Panc1 (cell line): ENCODE measurements at regions not wholly inside any gene's neighbourhood (a gene's known extent, or its start where the extent isn't known, plus 50 kb on each side); places are given as distances from the start of the nearest gene placed in this dataset.

ENCODE experiments used
- ATAC-seq: fragments of 200-7000 bp; cut with Tn5 transposase; 2 replicates; pipeline ENCODE4 v1.9.1; 2020; ENCODE audit warnings: mild to moderate bottlenecking, moderate library complexity
- BruUV-seq: library from RNA; stranded (reverse); fragments of 400-500 nt; replicated peaks from 2 replicates; lab custom pipeline; 2021; lab: Mats Ljungman, UMichigan
- CTCF ChIA-PET: fragments of 300-600 bp; sonication (Branson Sonifier 250); formaldehyde crosslinking; loops from one replicate; lab custom pipeline; 2022; ENCODE audit warnings: antibody characterized with exemption; lab: Charles Lee
- POLR2A ChIA-PET: fragments of 300-600 bp; sonication (Branson Sonifier 250); formaldehyde crosslinking; loops from one replicate; lab custom pipeline; 2022; ENCODE audit warnings: antibody characterized with exemption; lab: Charles Lee
- DNase-seq: peaks from one replicate; pipeline ENCODE4 v3.0.0-alpha.2; 2010; ENCODE audit warnings: low read depth, low spot score
- H3K27ac ChIP-seq: 2 replicates; pipeline ENCODE4 v1.5.1; 2011; ENCODE audit warnings: mild to moderate bottlenecking, low read length, inconsistent platforms
- H3K27me3 ChIP-seq: fragments of 200-500 bp; sonication (Bioruptor generic); 2 replicates; pipeline ENCODE4 v1.6.0; 2014; ENCODE audit warnings: low read length, inconsistent platforms; ENCODE audit not compliant: control insufficient read depth, insufficient read depth
- H3K36me3 ChIP-seq: fragments of 200-500 bp; sonication (Bioruptor generic); 2 replicates; pipeline ENCODE4 v1.5.1; 2014; ENCODE audit warnings: inconsistent platforms, mild to moderate bottlenecking, low read length, moderate library complexity; ENCODE audit not compliant: control insufficient read depth, insufficient read depth
- H3K4me1 ChIP-seq: 2 replicates; pipeline ENCODE4 v1.5.1; 2011; ENCODE audit warnings: inconsistent platforms, mild to moderate bottlenecking, low read length, moderate library complexity; ENCODE audit not compliant: control insufficient read depth, insufficient read depth
- H3K4me3 ChIP-seq, 2 experiments: 2 replicates each; pipeline ENCODE4 v1.5.1; 2011 to 2012; ENCODE audit warnings: low read depth in 2 of 2, low read length in 2 of 2, mild to moderate bottlenecking in 2 of 2, inconsistent platforms in 1 of 2, moderate library complexity in 1 of 2
- H3K9me3 ChIP-seq: fragments of 200-500 bp; sonication (Bioruptor generic); 2 replicates; pipeline ENCODE4 v1.5.1; 2014; ENCODE audit warnings: low read depth, mild to moderate bottlenecking, inconsistent platforms, low read length, moderate library complexity; ENCODE audit not compliant: control insufficient read depth, insufficient read depth
- CTCF ChIP-seq: fragments of 450-650 bp; IDR thresholded peaks from 2 replicates; pipeline ENCODE4 v1.5.1; 2017; ENCODE audit warnings: mild to moderate bottlenecking
- POLR2AphosphoS5 ChIP-seq: IDR thresholded peaks from 2 replicates; pipeline ENCODE4 v1.6.1; 2012; ENCODE audit warnings: mild to moderate bottlenecking, low read depth, low read length, moderate library complexity
- SIN3A ChIP-seq: IDR thresholded peaks from 2 replicates; pipeline ENCODE4 v1.6.1; 2012; ENCODE audit warnings: low read depth, mild to moderate bottlenecking, low read length, moderate library complexity, borderline replicate concordance; ENCODE audit not compliant: insufficient read depth
- TCF7L2 ChIP-seq: IDR thresholded peaks from 2 replicates; pipeline ENCODE4 v1.6.1; 2011; ENCODE audit warnings: mild to moderate bottlenecking, low read depth, low read length, inconsistent platforms
- in situ Hi-C: cut with HindIII; loops from 2 replicates; pipeline ENCODE4 v1.10.0; 2016; ENCODE audit warnings: low sequenced_read_pairs, low pct_unique_long_range_greater_than_20kb
- intact Hi-C: fragments of 100-400 bp; cut with micrococcal nuclease; formaldehyde crosslinking; loops from one replicate; pipeline ENCODE4 v1.10.0; 2022; ENCODE audit not compliant: unreplicated experiment
- TF ChIP-seq, protein P1 (sequence below), 2 experiments: IDR thresholded peaks; 2 replicates each; pipeline ENCODE4 v1.6.1; 2011 to 2012; ENCODE audit warnings: low read depth in 2 of 2, control low read depth in 1 of 2, low read length in 1 of 2, mild to moderate bottlenecking in 1 of 2, moderate library complexity in 1 of 2; ENCODE audit not compliant: insufficient read depth in 1 of 2

DNA sequence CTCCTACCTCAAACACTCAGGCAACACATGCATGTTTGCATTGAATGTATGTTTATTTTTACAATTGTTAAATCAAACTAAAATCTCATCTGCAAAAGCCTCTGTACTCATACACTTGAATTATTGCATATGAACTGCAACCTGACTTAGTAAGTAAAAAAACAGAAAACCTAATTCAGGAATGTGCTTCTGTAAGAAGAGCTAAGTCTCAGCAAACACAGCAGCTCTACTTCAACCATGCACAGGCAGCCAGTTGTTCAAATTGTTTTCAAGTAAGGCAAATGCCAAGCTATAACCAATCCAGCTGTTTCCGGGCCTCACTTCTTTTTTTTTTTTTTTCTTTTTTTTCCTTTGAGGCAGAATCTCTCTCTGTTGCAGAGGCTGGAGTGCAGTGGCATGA is 93.5 kb upstream of the MALRD1 start:
- Histone ChIP-seq H3K4me1 (no peaks in the 10 kb centered on the region), H3K27ac (no peak overlapping the region), H3K27me3 (no peaks in the 10 kb centered on the region), H3K4me3 (no peak overlapping the region), H3K36me3 (no peaks in the 10 kb centered on the region), H3K9me3 (no peaks in the 10 kb centered on the region)
- in situ Hi-C loops (no loop called here), intact Hi-C loops (no loop called here)
- ChIA-PET CTCF (no interaction called here), POLR2A (no interaction called here)
- ATAC-seq = no peak
- BruUV-seq = no TSS peak
- DNase-seq = no peak
- TF ChIP-seq SIN3A (no peak), CTCF (no peak), TCF7L2 (no peak), POLR2AphosphoS5 (no peak)
- TF ChIP-seq, protein P1, sequence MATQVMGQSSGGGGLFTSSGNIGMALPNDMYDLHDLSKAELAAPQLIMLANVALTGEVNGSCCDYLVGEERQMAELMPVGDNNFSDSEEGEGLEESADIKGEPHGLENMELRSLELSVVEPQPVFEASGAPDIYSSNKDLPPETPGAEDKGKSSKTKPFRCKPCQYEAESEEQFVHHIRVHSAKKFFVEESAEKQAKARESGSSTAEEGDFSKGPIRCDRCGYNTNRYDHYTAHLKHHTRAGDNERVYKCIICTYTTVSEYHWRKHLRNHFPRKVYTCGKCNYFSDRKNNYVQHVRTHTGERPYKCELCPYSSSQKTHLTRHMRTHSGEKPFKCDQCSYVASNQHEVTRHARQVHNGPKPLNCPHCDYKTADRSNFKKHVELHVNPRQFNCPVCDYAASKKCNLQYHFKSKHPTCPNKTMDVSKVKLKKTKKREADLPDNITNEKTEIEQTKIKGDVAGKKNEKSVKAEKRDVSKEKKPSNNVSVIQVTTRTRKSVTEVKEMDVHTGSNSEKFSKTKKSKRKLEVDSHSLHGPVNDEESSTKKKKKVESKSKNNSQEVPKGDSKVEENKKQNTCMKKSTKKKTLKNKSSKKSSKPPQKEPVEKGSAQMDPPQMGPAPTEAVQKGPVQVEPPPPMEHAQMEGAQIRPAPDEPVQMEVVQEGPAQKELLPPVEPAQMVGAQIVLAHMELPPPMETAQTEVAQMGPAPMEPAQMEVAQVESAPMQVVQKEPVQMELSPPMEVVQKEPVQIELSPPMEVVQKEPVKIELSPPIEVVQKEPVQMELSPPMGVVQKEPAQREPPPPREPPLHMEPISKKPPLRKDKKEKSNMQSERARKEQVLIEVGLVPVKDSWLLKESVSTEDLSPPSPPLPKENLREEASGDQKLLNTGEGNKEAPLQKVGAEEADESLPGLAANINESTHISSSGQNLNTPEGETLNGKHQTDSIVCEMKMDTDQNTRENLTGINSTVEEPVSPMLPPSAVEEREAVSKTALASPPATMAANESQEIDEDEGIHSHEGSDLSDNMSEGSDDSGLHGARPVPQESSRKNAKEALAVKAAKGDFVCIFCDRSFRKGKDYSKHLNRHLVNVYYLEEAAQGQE (IDR thresholded peaks at IDR 0.05; ENCODE audit: insufficient read depth in 1 of 2, low read depth in 2 of 2, low read length in 1 of 2) = no peak

DNA sequence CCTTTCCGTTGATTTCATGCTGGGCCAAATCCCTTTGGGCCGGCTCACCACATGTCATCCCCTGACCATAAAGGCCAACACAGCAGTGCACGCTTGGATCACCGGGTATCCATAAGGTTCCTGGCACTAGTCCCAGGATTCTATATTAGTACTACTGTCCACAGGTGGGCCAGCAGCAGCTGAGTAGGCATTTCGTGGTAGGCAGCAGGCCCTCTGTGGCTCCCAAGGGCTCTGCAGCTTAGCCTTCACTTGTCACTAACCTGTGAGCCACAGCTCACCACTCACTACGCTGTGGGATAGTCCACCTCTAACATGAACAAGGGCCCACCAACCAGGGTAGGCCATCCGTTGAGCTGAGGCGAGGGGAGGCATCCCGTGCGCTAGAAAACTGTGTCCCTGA is 89.2 kb upstream of the MALRD1 start:
- no peaks in the 10 kb centered on the region for H3K36me3 ChIP-seq
- H3K4me1 ChIP-seq = no peaks in the 10 kb centered on the region
- H3K27ac ChIP-seq = no peak overlapping the region
- ChIA-PET CTCF (no interaction called here), POLR2A (no interaction called here)
- no peak overlapping the region for H3K4me3 ChIP-seq
- H3K27me3 ChIP-seq = no peaks in the 10 kb centered on the region
- in situ Hi-C loops = no loop called here
- no peaks in the 10 kb centered on the region for H3K9me3 ChIP-seq
- ATAC-seq (no peak), DNase-seq (no peak)
- BruUV-seq = no TSS peak
- TF ChIP-seq POLR2AphosphoS5 = no peak
- TF ChIP-seq, protein P1 (IDR thresholded peaks at IDR 0.05; ENCODE audit: insufficient read depth in 1 of 2, low read depth in 2 of 2, low read length in 1 of 2) = no peak
- TF ChIP-seq CTCF = no peak
- no peak for TF ChIP-seq SIN3A
- TF ChIP-seq TCF7L2 = no peak
- intact Hi-C loops = no loop called here
